AG04449 (cell line): ENCODE measurements at regions not wholly inside any gene's neighbourhood (a gene's known extent, or its start where the extent isn't known, plus 50 kb on each side); places are given as distances from the start of the nearest gene placed in this dataset.

Experiments
- CTCF ChIA-PET: fragments of 350-600 bp; formaldehyde crosslinking; extraction: SDS; loops from one replicate; lab custom pipeline; 2021; ENCODE audit warnings: antibody characterized with exemption; lab: Yijun Ruan, JAX
- POLR2A ChIA-PET: fragments of 400-600, 350-600 bp; formaldehyde crosslinking; extraction: SDS; loops from one replicate; lab custom pipeline; 2020; ENCODE audit warnings: antibody characterized with exemption, inconsistent platforms; lab: Yijun Ruan, JAX
- DNase-seq: peaks from one replicate; pipeline ENCODE4 v3.0.0-alpha.2; 2010; ENCODE audit warnings: low read depth, low spot score
- H3K4me3 ChIP-seq: 2 replicates; pipeline ENCODE4 v1.5.1; 2011; ENCODE audit warnings: low read depth, mild to moderate bottlenecking, control low read depth, low read length
- CTCF ChIP-seq: IDR thresholded peaks from one replicate; pipeline ENCODE4 v1.5.1; 2011; ENCODE audit warnings: mild to moderate bottlenecking, moderate library complexity, low read length, control low read depth, inconsistent platforms; ENCODE audit not compliant: insufficient read depth; ENCODE audit errors: missing control alignments

- POLR2A ChIA-PET, result no interaction called here
- CTCF ChIA-PET, result no interaction called here
- no peak for TF ChIP-seq CTCF
- no peak for DNase-seq
- H3K4me3 ChIP-seq, result no peak overlapping the region
Observed at GRCh38 chr14:96617635-96618034, 115.5 kb downstream of the PAPOLA start.

GRCh38 chr14:96622926-96623325 lies 120.7 kb downstream of the PAPOLA start:
- ChIA-PET CTCF (no interaction called here), POLR2A (no interaction called here)
- no peak for TF ChIP-seq CTCF
- no peak overlapping the region for H3K4me3 ChIP-seq
- DNase-seq, result no peak

GRCh38 chr14:96623676-96624484 lies 121.7 kb downstream of the PAPOLA start:
- DNase-seq, result no peak
- TF ChIP-seq CTCF, result no peak
- ChIA-PET CTCF (no interaction called here), POLR2A (no interaction called here)
- no peak overlapping the region for H3K4me3 ChIP-seq

GRCh38 chr14:96624661-96625425 lies 122.7 kb downstream of the PAPOLA start:
- no peak for TF ChIP-seq CTCF
- CTCF ChIA-PET, result no interaction called here
- no peak overlapping the region for H3K4me3 ChIP-seq
- POLR2A ChIA-PET, result no interaction called here
- DNase-seq, result no peak

- POLR2A ChIA-PET, result no interaction called here
- CTCF ChIA-PET, result no interaction called here
- no peak for DNase-seq
- H3K4me3 ChIP-seq, result no peak overlapping the region
- TF ChIP-seq CTCF, result no peak
Observed at GRCh38 chr14:96625426-96625985, 123.3 kb downstream of the PAPOLA start.

GRCh38 chr14:96626121-96626768 lies 124.1 kb downstream of the PAPOLA start:
- ChIA-PET POLR2A (no interaction called here), CTCF (no interaction called here)
- TF ChIP-seq CTCF, result no peak
- DNase-seq, result no peak
- H3K4me3 ChIP-seq, result no peak overlapping the region
